ENCODE measurements at regions not wholly inside any gene's neighbourhood (a gene's known extent, or its start where the extent isn't known, plus 50 kb on each side); places are given as distances from the start of the nearest gene placed in this dataset.
A peak's percentile ranks its signal among the peaks of the same experiment; 100 is the strongest.

DNA sequence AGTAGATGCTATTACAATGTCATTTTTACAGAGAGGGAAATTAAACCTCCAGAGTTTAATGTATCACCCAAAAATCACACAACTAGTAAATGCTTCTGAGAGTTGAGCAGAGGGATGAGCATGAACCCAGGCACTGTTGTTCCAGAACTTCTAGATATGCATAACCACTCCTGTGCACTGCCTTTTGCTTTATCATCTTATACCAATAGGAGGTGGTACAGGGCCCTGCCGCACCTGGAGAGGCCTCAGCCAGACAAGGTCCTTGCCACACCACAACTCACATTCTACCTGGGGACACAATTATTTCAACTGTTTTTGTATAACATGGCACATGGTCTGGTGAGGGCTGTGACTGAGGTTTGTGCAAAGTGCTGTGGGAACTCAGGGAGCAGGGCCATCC, 78.5 kb upstream of the NTRK3 start:
- no peak overlapping the region for H3K4me3 Mint-ChIP-seq (ENCODE audit: unreplicated experiment)
- DNase-seq, result no peak
- H3K4me1 Mint-ChIP-seq (ENCODE audit: low read depth, unreplicated experiment), result peaks cover 4% of the 10 kb centered on the region
- no peak for TF ChIP-seq CTCF (IDR thresholded peaks at IDR 0.05; ENCODE audit: partially characterized antibody, unreplicated experiment)
- H3K27me3 Mint-ChIP-seq (ENCODE audit: unreplicated experiment), result no peaks in the 10 kb centered on the region
- H3K9me3 Mint-ChIP-seq (ENCODE audit: unreplicated experiment), result peaks cover 2% of the 10 kb centered on the region
- H3K27ac Mint-ChIP-seq (ENCODE audit: unreplicated experiment), result no peak overlapping the region
- H3K36me3 Mint-ChIP-seq (ENCODE audit: unreplicated experiment), result no peaks in the 10 kb centered on the region

GRCh38 chr15:88334436-88334835, 77.9 kb upstream of the NTRK3 start:
- H3K27ac Mint-ChIP-seq (ENCODE audit: unreplicated experiment), result no peak overlapping the region
- TF ChIP-seq CTCF (IDR thresholded peaks at IDR 0.05; ENCODE audit: partially characterized antibody, unreplicated experiment), result no peak
- H3K36me3 Mint-ChIP-seq (ENCODE audit: unreplicated experiment), result no peaks in the 10 kb centered on the region
- H3K4me3 Mint-ChIP-seq (ENCODE audit: unreplicated experiment), result no peak overlapping the region
- H3K9me3 Mint-ChIP-seq (ENCODE audit: unreplicated experiment), result peaks cover 4% of the 10 kb centered on the region
- DNase-seq, result no peak
- H3K27me3 Mint-ChIP-seq (ENCODE audit: unreplicated experiment), result no peaks in the 10 kb centered on the region
- H3K4me1 Mint-ChIP-seq (ENCODE audit: low read depth, unreplicated experiment), result peaks cover 6% of the 10 kb centered on the region

- DNase-seq, result peak; percentile 94
- H3K9me3 Mint-ChIP-seq (ENCODE audit: unreplicated experiment), result peaks cover 4% of the 10 kb centered on the region
- TF ChIP-seq CTCF (IDR thresholded peaks at IDR 0.05; ENCODE audit: partially characterized antibody, unreplicated experiment), result peak; percentile 90
- H3K4me1 Mint-ChIP-seq (ENCODE audit: low read depth, unreplicated experiment), result peaks cover 6% of the 10 kb centered on the region
- no peaks in the 10 kb centered on the region for H3K36me3 Mint-ChIP-seq (ENCODE audit: unreplicated experiment)
- no peak overlapping the region for H3K27ac Mint-ChIP-seq (ENCODE audit: unreplicated experiment)
- H3K27me3 Mint-ChIP-seq (ENCODE audit: unreplicated experiment), result no peaks in the 10 kb centered on the region
- H3K4me3 Mint-ChIP-seq (ENCODE audit: unreplicated experiment), result no peak overlapping the region
Measured at GRCh38 chr15:88331291-88331690, 74.8 kb upstream of the NTRK3 start.

- Mint-ChIP-seq H3K4me1 (ENCODE audit: low read depth, unreplicated experiment) (peaks cover 8% of the 10 kb centered on the region), H3K4me3 (ENCODE audit: unreplicated experiment) (no peak overlapping the region), H3K27ac (ENCODE audit: unreplicated experiment) (no peak overlapping the region), H3K36me3 (ENCODE audit: unreplicated experiment) (no peaks in the 10 kb centered on the region), H3K9me3 (ENCODE audit: unreplicated experiment) (peaks cover 1% of the 10 kb centered on the region), H3K27me3 (ENCODE audit: unreplicated experiment) (peaks cover 2% of the 10 kb centered on the region)
- no peak for TF ChIP-seq CTCF (IDR thresholded peaks at IDR 0.05; ENCODE audit: partially characterized antibody, unreplicated experiment)
- no peak for DNase-seq
Measured at GRCh38 chr15:88326924-88327323, 70.4 kb upstream of the NTRK3 start.

DNA sequence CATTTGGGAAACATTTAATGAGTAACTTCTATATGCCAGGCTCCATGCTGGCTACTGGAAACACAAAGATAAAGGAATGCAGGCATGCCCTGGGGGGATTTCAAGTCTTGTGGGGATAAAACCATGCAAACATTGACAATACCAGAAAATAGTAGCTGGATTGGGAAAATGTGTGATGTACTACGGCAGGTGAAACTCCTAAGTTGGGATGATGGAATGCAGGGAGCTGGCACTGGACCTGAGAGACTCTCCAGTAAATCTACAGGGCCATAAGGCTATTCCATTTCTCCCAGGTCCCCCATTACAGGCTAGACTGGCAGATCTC, 68.2 kb upstream of the NTRK3 start:
- TF ChIP-seq CTCF (IDR thresholded peaks at IDR 0.05; ENCODE audit: partially characterized antibody, unreplicated experiment), result no peak
- Mint-ChIP-seq H3K27me3 (ENCODE audit: unreplicated experiment) (peaks cover 4% of the 10 kb centered on the region), H3K36me3 (ENCODE audit: unreplicated experiment) (peaks cover 15% of the 10 kb centered on the region), H3K4me1 (ENCODE audit: low read depth, unreplicated experiment) (peaks cover 2% of the 10 kb centered on the region), H3K9me3 (ENCODE audit: unreplicated experiment) (peaks cover 1% of the 10 kb centered on the region), H3K4me3 (ENCODE audit: unreplicated experiment) (no peak overlapping the region), H3K27ac (ENCODE audit: unreplicated experiment) (no peak overlapping the region)
- DNase-seq, result no peak
